Transverse colon (tissue), 3 donors: ENCODE measurements at regions not wholly inside any gene's neighbourhood (a gene's known extent, or its start where the extent isn't known, plus 50 kb on each side); places are given as distances from the start of the nearest gene placed in this dataset.

Experiments used
- POLR2A ChIP-seq: fragments of 450-650 bp; IDR thresholded peaks from one replicate; pipeline ENCODE4 v1.6.1; 2016; ENCODE audit warnings: antibody characterized with exemption, mild to moderate bottlenecking, moderate library complexity
- POLR2AphosphoS5 ChIP-seq, 3 donors: sonication (generic); formaldehyde crosslinking; IDR thresholded peaks; one replicate each; pipeline ENCODE4 v1.6.1; 2016; ENCODE audit warnings: antibody characterized with exemption in 3 of 3

- TF ChIP-seq POLR2A (no peak), POLR2AphosphoS5 (IDR thresholded peaks at IDR 0.05) (no peak)
These were observed 451.1 kb downstream of the SH2D4B start for GRCh38 chr10:80988755-80989154.
